Panc1 (cell line): ENCODE measurements at regions not wholly inside any gene's neighbourhood (a gene's known extent, or its start where the extent isn't known, plus 50 kb on each side); places are given as distances from the start of the nearest gene placed in this dataset.

Experiments
- ATAC-seq: fragments of 200-7000 bp; cut with Tn5 transposase; 2 replicates; pipeline ENCODE4 v1.9.1; 2020; ENCODE audit warnings: mild to moderate bottlenecking, moderate library complexity
- BruUV-seq: library from RNA; stranded (reverse); fragments of 400-500 nt; replicated peaks from 2 replicates; lab custom pipeline; 2021; lab: Mats Ljungman, UMichigan
- CTCF ChIA-PET: fragments of 300-600 bp; sonication (Branson Sonifier 250); formaldehyde crosslinking; loops from one replicate; lab custom pipeline; 2022; ENCODE audit warnings: antibody characterized with exemption; lab: Charles Lee
- POLR2A ChIA-PET: fragments of 300-600 bp; sonication (Branson Sonifier 250); formaldehyde crosslinking; loops from one replicate; lab custom pipeline; 2022; ENCODE audit warnings: antibody characterized with exemption; lab: Charles Lee
- DNase-seq: peaks from one replicate; pipeline ENCODE4 v3.0.0-alpha.2; 2010; ENCODE audit warnings: low read depth, low spot score
- H3K27ac ChIP-seq: 2 replicates; pipeline ENCODE4 v1.5.1; 2011; ENCODE audit warnings: mild to moderate bottlenecking, low read length, inconsistent platforms
- H3K27me3 ChIP-seq: fragments of 200-500 bp; sonication (Bioruptor generic); 2 replicates; pipeline ENCODE4 v1.6.0; 2014; ENCODE audit warnings: low read length, inconsistent platforms; ENCODE audit not compliant: control insufficient read depth, insufficient read depth
- H3K36me3 ChIP-seq: fragments of 200-500 bp; sonication (Bioruptor generic); 2 replicates; pipeline ENCODE4 v1.5.1; 2014; ENCODE audit warnings: inconsistent platforms, mild to moderate bottlenecking, low read length, moderate library complexity; ENCODE audit not compliant: control insufficient read depth, insufficient read depth
- H3K4me1 ChIP-seq: 2 replicates; pipeline ENCODE4 v1.5.1; 2011; ENCODE audit warnings: inconsistent platforms, mild to moderate bottlenecking, low read length, moderate library complexity; ENCODE audit not compliant: control insufficient read depth, insufficient read depth
- H3K4me3 ChIP-seq, 2 experiments: 2 replicates each; pipeline ENCODE4 v1.5.1; 2011 to 2012; ENCODE audit warnings: low read depth in 2 of 2, low read length in 2 of 2, mild to moderate bottlenecking in 2 of 2, inconsistent platforms in 1 of 2, moderate library complexity in 1 of 2
- H3K9me3 ChIP-seq: fragments of 200-500 bp; sonication (Bioruptor generic); 2 replicates; pipeline ENCODE4 v1.5.1; 2014; ENCODE audit warnings: low read depth, mild to moderate bottlenecking, inconsistent platforms, low read length, moderate library complexity; ENCODE audit not compliant: control insufficient read depth, insufficient read depth
- CTCF ChIP-seq: fragments of 450-650 bp; IDR thresholded peaks from 2 replicates; pipeline ENCODE4 v1.5.1; 2017; ENCODE audit warnings: mild to moderate bottlenecking
- POLR2AphosphoS5 ChIP-seq: IDR thresholded peaks from 2 replicates; pipeline ENCODE4 v1.6.1; 2012; ENCODE audit warnings: mild to moderate bottlenecking, low read depth, low read length, moderate library complexity
- REST ChIP-seq, 2 experiments: IDR thresholded peaks; 2 replicates each; pipeline ENCODE4 v1.6.1; 2011 to 2012; ENCODE audit warnings: low read depth in 2 of 2, control low read depth in 1 of 2, low read length in 1 of 2, mild to moderate bottlenecking in 1 of 2, moderate library complexity in 1 of 2; ENCODE audit not compliant: insufficient read depth in 1 of 2
- SIN3A ChIP-seq: IDR thresholded peaks from 2 replicates; pipeline ENCODE4 v1.6.1; 2012; ENCODE audit warnings: low read depth, mild to moderate bottlenecking, low read length, moderate library complexity, borderline replicate concordance; ENCODE audit not compliant: insufficient read depth
- TCF7L2 ChIP-seq: IDR thresholded peaks from 2 replicates; pipeline ENCODE4 v1.6.1; 2011; ENCODE audit warnings: mild to moderate bottlenecking, low read depth, low read length, inconsistent platforms
- in situ Hi-C: cut with HindIII; loops from 2 replicates; pipeline ENCODE4 v1.10.0; 2016; ENCODE audit warnings: low sequenced_read_pairs, low pct_unique_long_range_greater_than_20kb
- intact Hi-C: fragments of 100-400 bp; cut with micrococcal nuclease; formaldehyde crosslinking; loops from one replicate; pipeline ENCODE4 v1.10.0; 2022; ENCODE audit not compliant: unreplicated experiment

GRCh38 chr12:34205401-34205800 is 183.1 kb downstream of the ALG10 start:
- no peaks in the 10 kb centered on the region for H3K9me3 ChIP-seq
- TF ChIP-seq SIN3A (no peak), POLR2AphosphoS5 (no peak), REST (IDR thresholded peaks at IDR 0.05; ENCODE audit: insufficient read depth in 1 of 2, low read depth in 2 of 2, low read length in 1 of 2) (no peak), CTCF (no peak), TCF7L2 (no peak)
- no TSS peak for BruUV-seq

GRCh38 chr12:34206061-34206785 is 183.9 kb downstream of the ALG10 start:
- ATAC-seq (no peak), DNase-seq (no peak)
- no peak overlapping the region for H3K27ac ChIP-seq
- H3K9me3 ChIP-seq: no peaks in the 10 kb centered on the region
- ChIA-PET CTCF (no interaction called here), POLR2A (no interaction called here)
- intact Hi-C loops (no loop called here), in situ Hi-C loops (no loop called here)
- H3K4me1 ChIP-seq: no peaks in the 10 kb centered on the region
- no peaks in the 10 kb centered on the region for H3K27me3 ChIP-seq
- no peak for TF ChIP-seq SIN3A
- no peak for TF ChIP-seq POLR2AphosphoS5
- no peak for TF ChIP-seq CTCF
- TF ChIP-seq REST (IDR thresholded peaks at IDR 0.05; ENCODE audit: insufficient read depth in 1 of 2, low read depth in 2 of 2, low read length in 1 of 2): no peak
- TF ChIP-seq TCF7L2: no peak
- BruUV-seq: no TSS peak
- H3K36me3 ChIP-seq: no peaks in the 10 kb centered on the region
- H3K4me3 ChIP-seq: no peak overlapping the region

More at GRCh38 chr12:34205401-34205800, 183.1 kb downstream of the ALG10 start:
- no peaks in the 10 kb centered on the region for H3K4me1 ChIP-seq
- no peak for DNase-seq
- H3K4me3 ChIP-seq: no peak overlapping the region
- POLR2A ChIA-PET: no interaction called here
- no peak for ATAC-seq
- no peak overlapping the region for H3K27ac ChIP-seq
- CTCF ChIA-PET: no interaction called here
- no peaks in the 10 kb centered on the region for H3K36me3 ChIP-seq
- H3K27me3 ChIP-seq: no peaks in the 10 kb centered on the region
- in situ Hi-C loops: no loop called here
- intact Hi-C loops: no loop called here
